ENCODE measurements at regions not wholly inside any gene's neighbourhood (a gene's known extent, or its start where the extent isn't known, plus 50 kb on each side); places are given as distances from the start of the nearest gene placed in this dataset.
"Not testable (repeated sequence)": the region's sequence is repeated elsewhere in the genome, so short reads cannot be mapped to it uniquely, and the experiment has no call there.

GRCh38 chr4:137960371-137961050, 281.6 kb downstream of the SLC7A11 start:
- Mint-ChIP-seq H3K4me3 (no peak overlapping the region), H3K27ac (no peak overlapping the region), H3K4me1 (no peaks in the 10 kb centered on the region), H3K36me3 (no peaks in the 10 kb centered on the region), H3K27me3 (no peaks in the 10 kb centered on the region), H3K9me3 (no peaks in the 10 kb centered on the region)

- Mint-ChIP-seq H3K9me3 (no peaks in the 10 kb centered on the region), H3K4me3 (no peak overlapping the region), H3K27ac (no peak overlapping the region), H3K4me1 (no peaks in the 10 kb centered on the region), H3K27me3 (no peaks in the 10 kb centered on the region), H3K36me3 (no peaks in the 10 kb centered on the region)
Observed at GRCh38 chr4:137957806-137958205, 284.3 kb downstream of the SLC7A11 start.

- Mint-ChIP-seq H3K9me3 (no peaks in the 10 kb centered on the region), H3K4me1 (no peaks in the 10 kb centered on the region), H3K4me3 (no peak overlapping the region)
Observed at GRCh38 chr4:137956256-137956655, 285.9 kb downstream of the SLC7A11 start.

GRCh38 chr4:137955595-137955994, 286.6 kb downstream of the SLC7A11 start:
- no peaks in the 10 kb centered on the region for H3K4me1 Mint-ChIP-seq

More at GRCh38 chr4:137956256-137956655, 285.9 kb downstream of the SLC7A11 start:
- no peaks in the 10 kb centered on the region for H3K27me3 Mint-ChIP-seq
- H3K27ac Mint-ChIP-seq: no peak overlapping the region
- no peaks in the 10 kb centered on the region for H3K36me3 Mint-ChIP-seq

GRCh38 chr4:137952116-137952515, 290.0 kb downstream of the SLC7A11 start:
- no peaks in the 10 kb centered on the region for H3K4me1 Mint-ChIP-seq
- no peak overlapping the region for H3K27ac Mint-ChIP-seq
- no peaks in the 10 kb centered on the region for H3K9me3 Mint-ChIP-seq
- H3K36me3 Mint-ChIP-seq: no peaks in the 10 kb centered on the region
- no peaks in the 10 kb centered on the region for H3K27me3 Mint-ChIP-seq
- no peak overlapping the region for H3K4me3 Mint-ChIP-seq

More at GRCh38 chr4:137955595-137955994, 286.6 kb downstream of the SLC7A11 start:
- H3K27me3 Mint-ChIP-seq: no peaks in the 10 kb centered on the region
- H3K4me3 Mint-ChIP-seq: no peak overlapping the region
- no peak overlapping the region for H3K27ac Mint-ChIP-seq
- no peaks in the 10 kb centered on the region for H3K36me3 Mint-ChIP-seq
- H3K9me3 Mint-ChIP-seq: no peaks in the 10 kb centered on the region

- Mint-ChIP-seq H3K9me3 (no peaks in the 10 kb centered on the region), H3K27me3 (no peaks in the 10 kb centered on the region), H3K4me1 (no peaks in the 10 kb centered on the region), H3K4me3 (no peak overlapping the region), H3K27ac (no peak overlapping the region), H3K36me3 (no peaks in the 10 kb centered on the region)
Observed at GRCh38 chr4:137950286-137950685, 291.9 kb downstream of the SLC7A11 start.

- no peaks in the 10 kb centered on the region for H3K9me3 Mint-ChIP-seq
- no peak overlapping the region for H3K4me3 Mint-ChIP-seq
- H3K36me3 Mint-ChIP-seq: no peaks in the 10 kb centered on the region
- no peak overlapping the region for H3K27ac Mint-ChIP-seq
- no peaks in the 10 kb centered on the region for H3K27me3 Mint-ChIP-seq
- no peaks in the 10 kb centered on the region for H3K4me1 Mint-ChIP-seq
Observed at GRCh38 chr4:137949746-137950145, 292.4 kb downstream of the SLC7A11 start.

- H3K36me3 Mint-ChIP-seq: no peaks in the 10 kb centered on the region
- H3K9me3 Mint-ChIP-seq: no peaks in the 10 kb centered on the region
- no peaks in the 10 kb centered on the region for H3K27me3 Mint-ChIP-seq
- H3K27ac Mint-ChIP-seq: no peak overlapping the region
- no peak overlapping the region for H3K4me3 Mint-ChIP-seq
- H3K4me1 Mint-ChIP-seq: no peaks in the 10 kb centered on the region
Observed at GRCh38 chr4:137946453-137947174, 295.5 kb downstream of the SLC7A11 start.

GRCh38 chr4:137942815-137943214, 299.3 kb downstream of the SLC7A11 start:
- not testable (repeated sequence) for H3K27me3 Mint-ChIP-seq, H3K4me1 Mint-ChIP-seq

GRCh38 chr4:137942015-137942515, 300.1 kb downstream of the SLC7A11 start:
- not testable (repeated sequence) for H3K4me1 Mint-ChIP-seq, H3K27ac Mint-ChIP-seq, H3K27me3 Mint-ChIP-seq, H3K4me3 Mint-ChIP-seq, H3K9me3 Mint-ChIP-seq, H3K36me3 Mint-ChIP-seq

More at GRCh38 chr4:137942815-137943214, 299.3 kb downstream of the SLC7A11 start:
- H3K9me3 Mint-ChIP-seq, H3K36me3 Mint-ChIP-seq, H3K4me3 Mint-ChIP-seq, H3K27ac Mint-ChIP-seq: not testable (repeated sequence)

GRCh38 chr4:137934911-137935310, 307.2 kb downstream of the SLC7A11 start:
- no peaks in the 10 kb centered on the region for H3K4me1 Mint-ChIP-seq
- H3K27ac Mint-ChIP-seq: no peak overlapping the region
- H3K9me3 Mint-ChIP-seq: peaks cover 8% of the 10 kb centered on the region
- no peaks in the 10 kb centered on the region for H3K36me3 Mint-ChIP-seq
- no peaks in the 10 kb centered on the region for H3K27me3 Mint-ChIP-seq
- H3K4me3 Mint-ChIP-seq: no peak overlapping the region

- Mint-ChIP-seq H3K27me3 (no peaks in the 10 kb centered on the region), H3K4me3 (no peak overlapping the region), H3K9me3 (peaks cover 8% of the 10 kb centered on the region), H3K36me3 (no peaks in the 10 kb centered on the region), H3K4me1 (no peaks in the 10 kb centered on the region), H3K27ac (no peak overlapping the region)
Observed at GRCh38 chr4:137934046-137934445, 308.1 kb downstream of the SLC7A11 start.

GRCh38 chr4:137927972-137928371, 314.2 kb downstream of the SLC7A11 start:
- Mint-ChIP-seq H3K36me3 (no peaks in the 10 kb centered on the region), H3K4me1 (no peaks in the 10 kb centered on the region), H3K4me3 (no peak overlapping the region), H3K9me3 (peaks cover 6% of the 10 kb centered on the region), H3K27ac (no peak overlapping the region), H3K27me3 (no peaks in the 10 kb centered on the region)

GRCh38 chr4:137923494-137923893, 318.7 kb downstream of the SLC7A11 start:
- Mint-ChIP-seq H3K36me3 (no peaks in the 10 kb centered on the region), H3K27me3 (no peaks in the 10 kb centered on the region), H3K27ac (no peak overlapping the region), H3K4me3 (no peak overlapping the region), H3K4me1 (no peaks in the 10 kb centered on the region), H3K9me3 (peaks cover 6% of the 10 kb centered on the region)

GRCh38 chr4:137922721-137923120, 319.4 kb downstream of the SLC7A11 start:
- peaks cover 6% of the 10 kb centered on the region for H3K9me3 Mint-ChIP-seq
- no peak overlapping the region for H3K4me3 Mint-ChIP-seq
- no peaks in the 10 kb centered on the region for H3K27me3 Mint-ChIP-seq
- no peaks in the 10 kb centered on the region for H3K36me3 Mint-ChIP-seq
- H3K4me1 Mint-ChIP-seq: no peaks in the 10 kb centered on the region
- H3K27ac Mint-ChIP-seq: no peak overlapping the region

GRCh38 chr4:137909529-137910309, 332.4 kb downstream of the SLC7A11 start:
- Mint-ChIP-seq H3K27me3 (no peaks in the 10 kb centered on the region), H3K9me3 (no peaks in the 10 kb centered on the region), H3K4me3 (no peak overlapping the region), H3K4me1 (no peaks in the 10 kb centered on the region), H3K27ac (no peak overlapping the region), H3K36me3 (no peaks in the 10 kb centered on the region)

Measured in activated naive CD4-positive, alpha-beta T cell treated with anti-CD3 and anti-CD28 coated beads, Interleukin-2, amount 50 U/mL, for 24 hours (primary cell).